NCI-H2227 treated with DMSO at 0.1 percent for 48 hours (cell line): ENCODE measurements at regions not wholly inside any gene's neighbourhood (a gene's known extent, or its start where the extent isn't known, plus 50 kb on each side); places are given as distances from the start of the nearest gene placed in this dataset.
A peak's percentile ranks its signal among the peaks of the same experiment; 100 is the strongest.
"Not testable (repeated sequence)": the region's sequence is repeated elsewhere in the genome, so short reads cannot be mapped to it uniquely, and the experiment has no call there.

Experiments used
- DNase-seq: peaks from one replicate; lab custom pipeline; 2025; lab: John Stamatoyannopoulos, UW

GRCh38 chr7:113710310-113711096 is 208.3 kb downstream of the PPP1R3A start:
- DNase-seq, result peak; percentile 32

- no peak for DNase-seq
These were observed 213.4 kb downstream of the PPP1R3A start for GRCh38 chr7:113705439-113705838.

DNA sequence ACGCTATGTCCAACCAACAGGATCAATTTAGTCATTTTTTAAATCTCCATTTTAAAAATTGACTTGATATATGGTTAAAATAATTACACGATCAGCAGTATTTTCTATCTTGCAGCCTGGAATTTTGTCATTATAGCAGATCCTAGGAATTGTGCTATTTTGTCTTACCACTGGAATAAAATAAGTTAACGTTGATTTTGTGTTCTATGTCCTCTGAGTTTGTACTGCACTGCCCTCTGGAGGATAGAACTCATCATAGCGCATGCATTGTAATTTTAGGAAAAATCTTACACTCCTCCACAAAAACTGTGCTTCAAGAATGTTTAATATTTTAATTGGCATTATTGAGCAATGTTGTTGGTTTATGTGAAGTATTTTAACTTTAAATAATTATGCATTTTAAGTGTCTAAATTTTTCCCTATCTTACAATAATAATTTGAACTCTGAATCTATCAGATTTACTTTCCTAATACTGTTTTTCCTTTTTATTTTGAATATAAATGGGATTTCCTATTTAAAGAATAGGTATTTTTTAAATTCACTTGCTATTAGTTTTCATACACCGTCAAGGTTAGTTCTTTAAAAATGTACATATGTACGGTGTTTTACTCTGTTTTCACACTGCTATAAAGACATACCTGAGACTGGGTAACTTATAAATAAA is 220.1 kb downstream of the PPP1R3A start:
- DNase-seq, result no peak

GRCh38 chr7:113694149-113694548 is 224.7 kb downstream of the PPP1R3A start:
- no peak for DNase-seq

DNA sequence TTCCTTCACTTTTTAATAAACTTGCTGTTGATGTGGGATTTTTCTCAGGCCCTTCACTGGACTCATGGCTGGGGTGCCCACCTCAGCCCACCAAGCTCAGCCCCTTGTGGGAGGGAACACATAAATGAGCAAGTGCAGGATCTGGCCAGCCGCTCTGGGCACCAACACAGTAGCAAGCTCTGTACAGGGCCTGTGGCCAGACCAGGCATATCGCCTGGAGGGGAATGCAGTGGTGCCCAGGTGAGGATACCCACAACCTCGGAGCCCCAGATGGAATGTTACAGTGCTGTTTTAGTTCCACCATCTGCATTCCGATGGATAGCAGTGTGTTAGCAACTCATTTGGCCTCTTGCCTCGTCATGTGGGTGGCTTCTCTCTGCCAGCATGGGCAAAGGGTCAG is 234.6 kb downstream of the PPP1R3A start:
- no peak for DNase-seq

DNA sequence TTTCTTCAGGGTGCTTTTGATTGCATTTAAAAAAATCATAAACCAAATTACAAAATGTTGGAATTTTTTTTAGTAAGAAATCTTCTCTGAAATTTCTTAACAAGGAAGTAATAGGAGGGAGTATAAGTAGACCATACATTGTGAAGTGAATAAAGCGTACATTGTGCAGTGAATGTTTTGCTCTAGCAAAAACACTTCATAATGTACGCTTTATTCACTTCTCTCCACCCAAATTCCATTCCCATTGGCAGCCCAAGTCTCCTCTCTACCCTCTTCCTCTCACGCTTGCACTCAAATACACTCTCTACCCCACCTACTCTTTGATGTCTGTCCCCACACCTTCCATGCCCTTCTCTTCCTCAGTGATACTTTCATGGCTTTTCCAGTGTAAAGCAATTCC is 241.0 kb downstream of the PPP1R3A start:
- no peak for DNase-seq

GRCh38 chr7:113664867-113665266 is 253.9 kb downstream of the PPP1R3A start:
- DNase-seq, result no peak

DNA sequence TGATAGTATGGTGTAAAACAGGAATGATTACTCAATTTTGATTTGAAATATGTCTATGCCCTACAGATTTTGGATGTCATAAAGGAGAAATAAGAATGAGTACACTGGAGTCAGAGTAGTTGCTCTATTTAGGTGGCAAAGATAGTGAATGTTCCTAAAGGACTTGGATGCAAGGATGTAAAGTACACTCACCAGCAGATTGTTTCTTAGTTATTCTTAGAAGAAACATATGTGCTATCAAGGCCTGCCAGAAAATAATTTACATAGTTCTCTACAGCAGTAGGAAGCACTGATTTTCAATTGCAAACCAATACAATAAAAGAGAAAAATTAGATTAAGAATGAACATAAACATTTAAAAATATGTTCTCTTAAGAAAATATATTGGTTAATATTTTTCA is 259.4 kb downstream of the PPP1R3A start:
- DNase-seq, result no peak

- DNase-seq, result no peak
These were observed 261.2 kb downstream of the PPP1R3A start for GRCh38 chr7:113657603-113658002.

- no peak for DNase-seq
These were observed 266.3 kb downstream of the PPP1R3A start for GRCh38 chr7:113652501-113652900.

DNA sequence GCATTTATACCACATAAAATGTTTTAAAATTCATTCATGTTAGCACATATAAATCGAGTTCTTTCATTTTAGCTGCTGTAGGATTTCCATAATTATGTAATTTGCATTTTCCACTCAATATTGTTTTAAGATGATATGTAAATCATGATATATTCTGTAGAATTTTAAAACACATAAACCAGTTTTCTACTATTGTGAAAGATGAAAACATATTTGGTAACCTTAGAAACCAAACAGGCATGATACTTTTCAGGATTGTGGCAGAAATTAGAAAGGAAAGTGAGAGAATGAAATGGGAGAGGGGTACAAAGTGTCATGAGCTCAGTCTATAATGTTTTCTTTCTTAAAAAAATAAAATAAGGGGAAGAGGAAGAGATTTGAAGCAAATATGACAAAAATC is 269.3 kb downstream of the PPP1R3A start:
- DNase-seq, result no peak

DNA sequence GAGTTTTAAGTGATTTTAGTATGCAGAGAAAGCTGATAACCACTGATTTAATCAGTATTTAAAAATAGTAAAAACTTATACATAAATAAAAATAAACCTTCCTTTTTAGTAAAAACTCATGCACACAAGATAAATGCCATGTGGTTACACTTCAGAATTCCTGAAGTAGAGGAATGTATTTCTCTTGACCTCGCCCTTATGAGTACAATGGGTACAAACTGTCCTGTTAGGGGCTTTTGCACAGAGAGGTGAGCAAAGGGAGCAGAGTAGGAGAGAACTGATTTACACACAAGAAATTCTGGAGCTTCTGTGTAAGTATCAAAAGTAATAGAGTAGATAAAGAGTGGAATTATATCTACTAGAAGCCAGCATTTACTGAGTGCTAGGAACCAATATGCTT is 279.6 kb downstream of the PPP1R3A start:
- DNase-seq, result no peak

- DNase-seq, result no peak
These were observed 281.9 kb downstream of the PPP1R3A start for GRCh38 chr7:113636727-113637421.

DNA sequence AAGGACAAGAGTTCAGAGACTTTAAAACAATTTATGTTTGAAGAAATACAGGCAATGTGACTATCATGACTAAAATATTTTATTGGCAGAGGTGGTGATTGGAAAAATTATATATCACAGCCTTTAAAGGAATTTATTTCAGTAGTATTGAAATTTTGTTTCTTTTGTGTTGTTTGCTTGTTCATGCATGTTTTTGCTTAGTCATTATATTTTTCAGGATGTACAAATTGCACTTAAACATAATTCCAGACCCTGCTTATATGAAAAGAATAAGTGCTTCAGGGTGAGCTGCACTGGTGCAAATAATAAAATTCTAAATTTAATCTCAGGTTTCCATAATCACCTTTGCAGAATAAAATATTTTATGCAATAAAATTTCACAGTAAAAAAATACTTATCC is 283.3 kb downstream of the PPP1R3A start:
- no peak for DNase-seq

GRCh38 chr7:113633073-113633472 is 285.7 kb downstream of the PPP1R3A start:
- no peak for DNase-seq

GRCh38 chr7:113628948-113629847 is 289.6 kb downstream of the PPP1R3A start:
- no peak for DNase-seq

DNA sequence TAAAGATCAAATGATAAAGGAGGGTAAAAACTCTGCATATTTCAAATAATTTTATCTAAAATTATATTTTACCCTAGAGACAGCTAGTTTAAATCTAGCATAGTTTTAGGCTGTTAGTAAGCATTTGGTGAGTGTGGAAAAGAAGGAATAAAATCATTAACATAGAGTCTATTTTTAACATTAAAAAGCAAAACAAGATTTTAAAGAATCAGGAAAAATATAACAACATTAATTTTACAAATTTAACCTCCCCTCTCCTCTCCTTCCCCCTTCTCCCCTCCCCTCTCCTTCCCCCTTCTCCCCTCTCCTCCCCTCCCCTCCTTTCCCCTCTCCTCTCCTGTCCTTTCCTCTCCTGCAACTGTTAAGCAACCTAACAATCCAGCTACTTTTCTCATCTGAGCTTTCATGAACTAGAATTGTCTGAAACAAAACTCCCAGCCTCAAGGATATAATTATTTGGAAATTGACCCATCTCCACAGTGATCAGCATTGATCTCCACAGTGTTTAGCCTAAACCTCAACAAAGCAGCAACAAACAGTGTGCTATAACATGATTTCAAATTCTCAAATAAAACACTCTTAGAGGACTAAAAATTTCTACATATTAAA is 293.2 kb downstream of the PPP1R3A start:
- DNase-seq, result no peak

- no peak for DNase-seq
These were observed 296.0 kb downstream of the PPP1R3A start for GRCh38 chr7:113622796-113623195.

DNA sequence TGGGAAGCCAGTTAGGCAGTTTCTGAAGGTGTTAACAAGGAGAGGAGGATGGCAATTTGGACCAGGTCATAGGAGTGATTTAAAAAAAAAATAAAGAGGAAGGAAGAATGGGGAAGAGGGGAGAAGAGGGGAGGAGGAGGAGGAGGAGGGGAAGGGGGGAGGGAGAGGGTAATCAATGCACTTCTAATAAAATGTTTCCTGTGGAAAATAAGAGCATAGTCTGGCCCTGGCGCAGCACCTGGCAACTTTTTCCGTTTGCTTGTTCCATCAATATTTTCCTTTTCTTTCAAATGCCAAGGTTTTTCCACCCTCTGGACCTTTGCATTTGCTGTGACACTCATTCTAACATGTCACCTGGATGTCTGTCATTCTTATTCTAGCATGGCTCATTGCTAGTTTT is 308.2 kb downstream of the PPP1R3A start:
- DNase-seq, result no peak

- no peak for DNase-seq
These were observed 310.0 kb downstream of the PPP1R3A start for GRCh38 chr7:113608782-113609181.

- DNase-seq, result no peak
These were observed 312.5 kb downstream of the PPP1R3A start for GRCh38 chr7:113606325-113606724.

DNA sequence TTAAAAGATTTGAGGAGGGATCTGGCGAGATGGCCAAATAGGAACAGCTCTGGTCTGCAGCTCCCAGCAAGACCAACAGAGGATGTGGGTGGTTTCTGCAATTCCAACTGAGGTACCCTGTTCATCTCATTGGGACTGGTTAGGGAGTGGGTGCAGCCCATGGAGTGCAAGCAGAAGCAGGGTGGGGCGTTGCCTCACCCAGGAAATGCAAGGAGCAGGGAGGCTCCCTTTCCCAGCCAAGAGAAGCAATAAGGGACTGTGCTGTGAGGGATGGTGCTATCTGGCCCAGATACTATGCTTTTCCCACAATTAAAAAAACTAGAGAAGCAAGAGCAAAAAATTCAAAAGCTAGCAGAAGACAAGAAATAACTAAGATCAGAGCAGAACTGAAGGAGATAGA is 318.4 kb downstream of the PPP1R3A start:
- not testable (repeated sequence) for DNase-seq
